Caco-2 (cell line): ENCODE measurements at regions not wholly inside any gene's neighbourhood (a gene's known extent, or its start where the extent isn't known, plus 50 kb on each side); places are given as distances from the start of the nearest gene placed in this dataset.

Source experiments
- BruUV-seq: library from RNA; stranded (reverse); fragments of 400-500 nt; replicated peaks from 2 replicates; lab custom pipeline; 2021; lab: Mats Ljungman, UMichigan
- CTCF ChIA-PET: fragments of 300-600 bp; sonication (Branson Sonifier 250); formaldehyde crosslinking; loops from one replicate; lab custom pipeline; 2022; ENCODE audit warnings: antibody characterized with exemption; lab: Charles Lee
- POLR2A ChIA-PET: fragments of 300-600 bp; sonication (Branson Sonifier 250); formaldehyde crosslinking; loops from one replicate; lab custom pipeline; 2022; ENCODE audit warnings: antibody characterized with exemption; lab: Charles Lee
- DNase-seq, 2 experiments: peaks; one replicate each; pipeline versions ENCODE4 v3.0.0 to v3.0.0-alpha.2; 2020 to 2022
- H3K27me3 ChIP-seq: replicated peaks from 2 replicates; pipeline ENCODE4 v1.6.0; 2011; ENCODE audit warnings: low read length; ENCODE audit not compliant: control insufficient read depth, insufficient read depth
- H3K36me3 ChIP-seq: 2 replicates; pipeline ENCODE4 v1.5.1; 2011; ENCODE audit warnings: low read length; ENCODE audit not compliant: control insufficient read depth, insufficient read depth
- H3K4me1 ChIP-seq: fragments of 250-450 bp; sonication (Bioruptor Pico); 2 replicates; pipeline ENCODE4 v1.5.1; 2020; ENCODE audit warnings: mild to moderate bottlenecking
- H3K4me3 ChIP-seq: 2 replicates; pipeline ENCODE4 v1.5.1; 2011; ENCODE audit warnings: low read depth, mild to moderate bottlenecking, control low read depth, low read length
- H3K9me3 ChIP-seq: fragments of 250-450 bp; sonication (Bioruptor Pico); 2 replicates; pipeline ENCODE4 v1.5.1; 2020; ENCODE audit warnings: mild to moderate bottlenecking, moderate library complexity
- H3K27ac Mint-ChIP-seq: one replicate; pipeline ENCODE4 v1.8.0; 2022; ENCODE audit warnings: mixed read lengths; ENCODE audit not compliant: unreplicated experiment
- H3K27me3 Mint-ChIP-seq: one replicate; pipeline ENCODE4 v1.8.0; 2022; ENCODE audit warnings: mixed read lengths; ENCODE audit not compliant: insufficient read depth, unreplicated experiment
- H3K36me3 Mint-ChIP-seq: one replicate; pipeline ENCODE4 v1.8.0; 2022; ENCODE audit warnings: mild to moderate bottlenecking, mixed read lengths; ENCODE audit not compliant: insufficient read depth, unreplicated experiment
- H3K4me1 Mint-ChIP-seq: one replicate; pipeline ENCODE4 v1.8.0; 2022; ENCODE audit warnings: low read depth, mixed read lengths; ENCODE audit not compliant: unreplicated experiment
- H3K4me3 Mint-ChIP-seq: one replicate; pipeline ENCODE4 v1.8.0; 2022; ENCODE audit warnings: mild to moderate bottlenecking, moderate library complexity, mixed read lengths; ENCODE audit not compliant: unreplicated experiment
- H3K9me3 Mint-ChIP-seq: one replicate; pipeline ENCODE4 v1.8.0; 2022; ENCODE audit warnings: mixed read lengths; ENCODE audit not compliant: unreplicated experiment
- CTCF ChIP-seq, 2 experiments: fragments of 200-600 bp in 1 of 2; IDR thresholded peaks; 1 replicate in 1 of 2; 2 replicates in 1 of 2; pipeline versions ENCODE4 v1.5.1 to v1.8.0; 2011 to 2022; ENCODE audit warnings: antibody characterized with exemption in 1 of 2, control low read depth in 1 of 2, inconsistent platforms in 1 of 2, low read depth in 1 of 2, low read length in 1 of 2, mild to moderate bottlenecking in 1 of 2, moderate library complexity in 1 of 2; ENCODE audit not compliant: insufficient read depth in 1 of 2, severe bottlenecking in 1 of 2, unreplicated experiment in 1 of 2
- intact Hi-C: fragments of 100-400 bp; cut with micrococcal nuclease; formaldehyde crosslinking; loops from one replicate; pipeline ENCODE4 v1.10.0; 2022; ENCODE audit not compliant: unreplicated experiment

- POLR2A ChIA-PET, result no interaction called here
- Mint-ChIP-seq H3K36me3 (no peaks in the 10 kb centered on the region), H3K27ac (no peak overlapping the region), H3K9me3 (no peaks in the 10 kb centered on the region), H3K4me3 (no peak overlapping the region), H3K27me3 (no peaks in the 10 kb centered on the region), H3K4me1 (no peaks in the 10 kb centered on the region)
- DNase-seq, result no peak
- H3K36me3 ChIP-seq, result no peaks in the 10 kb centered on the region
- no peaks in the 10 kb centered on the region for H3K27me3 ChIP-seq
- CTCF ChIA-PET, result no interaction called here
- no TSS peak for BruUV-seq
- H3K4me1 ChIP-seq, result no peaks in the 10 kb centered on the region
- H3K4me3 ChIP-seq, result no peak overlapping the region
- TF ChIP-seq CTCF (IDR thresholded peaks at IDR 0.05; ENCODE audit: insufficient read depth in 1 of 2, low read depth in 1 of 2, low read length in 1 of 2, severe bottlenecking in 1 of 2, unreplicated experiment in 1 of 2), result no peak
- no peaks in the 10 kb centered on the region for H3K9me3 ChIP-seq
- intact Hi-C loops, result no loop called here
Measured at GRCh38 chr5:164139423-164139822, 634.0 kb downstream of the MAT2B start.

DNA sequence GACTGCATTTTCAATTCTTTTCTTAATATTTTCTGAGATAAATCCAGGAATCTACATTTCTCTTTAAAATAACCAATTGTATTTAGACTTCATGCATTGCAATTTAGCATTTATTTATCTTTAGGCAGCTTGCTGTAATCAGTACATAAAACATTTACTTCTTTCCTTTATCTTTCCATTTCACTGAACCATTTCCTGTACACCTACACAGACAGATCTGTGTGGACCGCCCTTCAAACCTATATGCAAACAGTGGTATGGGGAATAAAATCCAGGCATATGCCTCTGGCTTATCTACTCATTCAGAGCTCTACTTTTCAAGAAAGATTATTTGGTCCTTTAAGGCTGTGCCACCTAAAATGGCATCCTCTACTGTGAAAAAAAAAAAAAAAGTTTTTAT, 640.0 kb downstream of the MAT2B start:
- no peaks in the 10 kb centered on the region for H3K4me1 Mint-ChIP-seq
- ChIA-PET CTCF (no interaction called here), POLR2A (no interaction called here)
- H3K4me3 ChIP-seq, result no peak overlapping the region
- no TSS peak for BruUV-seq
- H3K27me3 ChIP-seq, result no peaks in the 10 kb centered on the region
- no peaks in the 10 kb centered on the region for H3K4me1 ChIP-seq
- no peaks in the 10 kb centered on the region for H3K9me3 ChIP-seq
- H3K27ac Mint-ChIP-seq, result no peak overlapping the region
- no peaks in the 10 kb centered on the region for H3K27me3 Mint-ChIP-seq
- no peak overlapping the region for H3K4me3 Mint-ChIP-seq
- TF ChIP-seq CTCF (IDR thresholded peaks at IDR 0.05; ENCODE audit: insufficient read depth in 1 of 2, low read depth in 1 of 2, low read length in 1 of 2, severe bottlenecking in 1 of 2, unreplicated experiment in 1 of 2), result no peak
- no peaks in the 10 kb centered on the region for H3K36me3 Mint-ChIP-seq
- no peaks in the 10 kb centered on the region for H3K9me3 Mint-ChIP-seq
- intact Hi-C loops, result no loop called here
- no peaks in the 10 kb centered on the region for H3K36me3 ChIP-seq
- no peak for DNase-seq

DNA sequence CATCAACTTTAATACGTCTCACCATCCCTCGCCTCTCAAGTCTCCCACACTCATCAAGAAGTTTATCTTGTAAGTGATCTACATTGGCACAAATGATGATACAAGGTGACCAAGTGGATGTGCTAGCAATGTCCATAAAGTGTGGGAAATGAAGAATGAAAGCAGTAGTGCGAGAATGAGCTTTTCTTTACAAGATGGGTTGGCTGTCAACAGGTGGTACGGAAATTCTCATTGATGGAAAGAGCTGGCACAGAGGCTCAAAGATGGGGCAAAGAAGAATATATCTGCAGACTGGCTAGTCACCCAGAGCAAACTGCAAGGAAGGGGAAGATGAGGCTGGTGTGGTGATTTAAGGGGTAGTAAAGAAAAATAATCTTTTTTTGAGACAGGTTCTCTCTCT, 640.8 kb downstream of the MAT2B start:
- ChIA-PET CTCF (no interaction called here), POLR2A (no interaction called here)
- no peak overlapping the region for H3K4me3 Mint-ChIP-seq

More for the DNA sequence above, 640.8 kb downstream of the MAT2B start:
- H3K4me1 Mint-ChIP-seq, result no peaks in the 10 kb centered on the region
- no peak for TF ChIP-seq CTCF (IDR thresholded peaks at IDR 0.05; ENCODE audit: insufficient read depth in 1 of 2, low read depth in 1 of 2, low read length in 1 of 2, severe bottlenecking in 1 of 2, unreplicated experiment in 1 of 2)
- no peak for DNase-seq
- no peaks in the 10 kb centered on the region for H3K4me1 ChIP-seq
- no peaks in the 10 kb centered on the region for H3K9me3 Mint-ChIP-seq
- H3K27me3 Mint-ChIP-seq, result no peaks in the 10 kb centered on the region
- intact Hi-C loops, result no loop called here
- H3K9me3 ChIP-seq, result no peaks in the 10 kb centered on the region
- no peaks in the 10 kb centered on the region for H3K36me3 ChIP-seq
- no peaks in the 10 kb centered on the region for H3K27me3 ChIP-seq
- no TSS peak for BruUV-seq
- H3K4me3 ChIP-seq, result no peak overlapping the region
- H3K36me3 Mint-ChIP-seq, result no peaks in the 10 kb centered on the region
- no peak overlapping the region for H3K27ac Mint-ChIP-seq
